ENCODE measurements at regions not wholly inside any gene's neighbourhood (a gene's known extent, or its start where the extent isn't known, plus 50 kb on each side); places are given as distances from the start of the nearest gene placed in this dataset.
"Not testable (repeated sequence)": the region's sequence is repeated elsewhere in the genome, so short reads cannot be mapped to it uniquely, and the experiment has no call there.

- Histone ChIP-seq H3K27ac (no peak overlapping the region), H3K4me3 (no peak overlapping the region), H3K36me3 (no peaks in the 10 kb centered on the region), H3K27me3 (no peaks in the 10 kb centered on the region), H3K4me1 (no peaks in the 10 kb centered on the region), H3K9me3 (no peaks in the 10 kb centered on the region)
- no peak for DNase-seq (ENCODE audit: low spot score in 2 of 2)
- TF ChIP-seq, protein P1, sequence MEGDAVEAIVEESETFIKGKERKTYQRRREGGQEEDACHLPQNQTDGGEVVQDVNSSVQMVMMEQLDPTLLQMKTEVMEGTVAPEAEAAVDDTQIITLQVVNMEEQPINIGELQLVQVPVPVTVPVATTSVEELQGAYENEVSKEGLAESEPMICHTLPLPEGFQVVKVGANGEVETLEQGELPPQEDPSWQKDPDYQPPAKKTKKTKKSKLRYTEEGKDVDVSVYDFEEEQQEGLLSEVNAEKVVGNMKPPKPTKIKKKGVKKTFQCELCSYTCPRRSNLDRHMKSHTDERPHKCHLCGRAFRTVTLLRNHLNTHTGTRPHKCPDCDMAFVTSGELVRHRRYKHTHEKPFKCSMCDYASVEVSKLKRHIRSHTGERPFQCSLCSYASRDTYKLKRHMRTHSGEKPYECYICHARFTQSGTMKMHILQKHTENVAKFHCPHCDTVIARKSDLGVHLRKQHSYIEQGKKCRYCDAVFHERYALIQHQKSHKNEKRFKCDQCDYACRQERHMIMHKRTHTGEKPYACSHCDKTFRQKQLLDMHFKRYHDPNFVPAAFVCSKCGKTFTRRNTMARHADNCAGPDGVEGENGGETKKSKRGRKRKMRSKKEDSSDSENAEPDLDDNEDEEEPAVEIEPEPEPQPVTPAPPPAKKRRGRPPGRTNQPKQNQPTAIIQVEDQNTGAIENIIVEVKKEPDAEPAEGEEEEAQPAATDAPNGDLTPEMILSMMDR (IDR thresholded peaks at IDR 0.05) = peak in 1 of 3 experiments; percentile 9
- intact Hi-C loops (cut with DNase I) = no loop called here
Observed at GRCh38 chr2:88919087-88919738, 227.7 kb downstream of the RPIA start.

DNA sequence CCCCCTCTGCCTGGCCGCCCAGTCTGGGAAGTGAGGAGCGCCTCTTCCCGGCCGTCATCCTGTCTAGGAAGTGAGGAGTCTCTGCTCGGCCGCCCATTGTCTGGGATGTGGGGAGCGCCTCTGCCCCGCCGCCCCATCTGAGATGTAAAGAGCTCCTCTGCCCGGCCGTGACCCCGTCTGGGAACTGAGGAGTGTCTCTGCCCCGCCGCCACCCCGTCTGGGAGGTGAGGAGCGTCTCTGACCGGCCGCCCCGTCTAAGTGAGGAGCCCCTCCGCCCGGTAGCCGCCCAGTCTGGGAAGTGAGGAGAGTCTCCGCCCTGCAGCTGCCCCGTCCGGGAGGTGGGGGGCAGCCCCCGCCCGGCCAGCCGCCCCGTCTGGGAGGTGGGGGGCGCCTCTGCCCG, 228.9 kb downstream of the RPIA start:
- H3K27me3 ChIP-seq; H3K27ac ChIP-seq; intact Hi-C loops (cut with DNase I); DNase-seq (ENCODE audit: low spot score in 2 of 2); H3K4me1 ChIP-seq; H3K36me3 ChIP-seq; H3K9me3 ChIP-seq; H3K4me3 ChIP-seq: not testable (repeated sequence)

DNA sequence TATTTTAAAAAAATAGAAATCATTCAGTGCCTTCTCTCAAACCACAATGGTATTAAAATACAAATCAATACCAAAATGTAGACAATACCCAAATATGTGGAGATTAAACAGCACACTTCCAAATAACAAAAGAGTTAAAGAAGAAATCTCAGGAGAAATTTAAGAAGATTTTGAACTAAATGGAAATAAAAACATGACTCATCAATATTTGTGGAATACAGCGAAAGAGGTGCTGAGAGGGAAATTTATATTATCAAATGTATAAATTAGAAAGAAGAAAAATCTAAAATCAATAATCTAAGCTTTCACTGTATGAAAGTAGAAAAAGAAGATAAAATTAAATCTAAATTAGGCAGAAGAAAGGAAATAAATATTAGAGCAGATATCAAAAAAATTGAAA, 233.1 kb downstream of the RPIA start:
- Histone ChIP-seq H3K4me1 (no peaks in the 10 kb centered on the region), H3K27me3 (no peaks in the 10 kb centered on the region), H3K36me3 (no peaks in the 10 kb centered on the region), H3K4me3 (no peak overlapping the region), H3K9me3 (no peaks in the 10 kb centered on the region), H3K27ac (no peak overlapping the region)
- DNase-seq (ENCODE audit: low spot score in 2 of 2) = no peak
- TF ChIP-seq, protein P1 (IDR thresholded peaks at IDR 0.05) = no peak
- intact Hi-C loops (cut with DNase I) = no loop called here

GRCh38 chr2:88925770-88926462, 234.4 kb downstream of the RPIA start:
- TF ChIP-seq, protein P1 (IDR thresholded peaks at IDR 0.05) = no peak
- H3K27me3 ChIP-seq = no peaks in the 10 kb centered on the region
- H3K9me3 ChIP-seq = no peaks in the 10 kb centered on the region
- H3K4me3 ChIP-seq = no peak overlapping the region
- no peaks in the 10 kb centered on the region for H3K36me3 ChIP-seq
- intact Hi-C loops (cut with DNase I) = no loop called here
- H3K27ac ChIP-seq = no peak overlapping the region
- DNase-seq (ENCODE audit: low spot score in 2 of 2) = no peak
- no peaks in the 10 kb centered on the region for H3K4me1 ChIP-seq

GRCh38 chr2:88927128-88927527, 235.7 kb downstream of the RPIA start:
- TF ChIP-seq, protein P1 (IDR thresholded peaks at IDR 0.05) = no peak
- H3K9me3 ChIP-seq = no peaks in the 10 kb centered on the region
- H3K4me3 ChIP-seq = no peak overlapping the region
- H3K4me1 ChIP-seq = no peaks in the 10 kb centered on the region
- no peak overlapping the region for H3K27ac ChIP-seq
- intact Hi-C loops (cut with DNase I) = no loop called here
- H3K36me3 ChIP-seq = no peaks in the 10 kb centered on the region
- H3K27me3 ChIP-seq = no peaks in the 10 kb centered on the region
- no peak for DNase-seq (ENCODE audit: low spot score in 2 of 2)

- DNase-seq (ENCODE audit: low spot score in 2 of 2) = no peak
- Histone ChIP-seq H3K9me3 (no peaks in the 10 kb centered on the region), H3K27ac (no peak overlapping the region), H3K4me1 (no peaks in the 10 kb centered on the region), H3K4me3 (no peak overlapping the region), H3K27me3 (no peaks in the 10 kb centered on the region), H3K36me3 (no peaks in the 10 kb centered on the region)
- intact Hi-C loops (cut with DNase I) = no loop called here
- TF ChIP-seq, protein P1 (IDR thresholded peaks at IDR 0.05) = no peak
Observed at GRCh38 chr2:88930659-88931058, 239.2 kb downstream of the RPIA start.

Measured in ascending aorta (tissue), 2 donors.